ENCODE measurements at regions not wholly inside any gene's neighbourhood (a gene's known extent, or its start where the extent isn't known, plus 50 kb on each side); places are given as distances from the start of the nearest gene placed in this dataset.
"Not testable (repeated sequence)": the region's sequence is repeated elsewhere in the genome, so short reads cannot be mapped to it uniquely, and the experiment has no call there.

DNA sequence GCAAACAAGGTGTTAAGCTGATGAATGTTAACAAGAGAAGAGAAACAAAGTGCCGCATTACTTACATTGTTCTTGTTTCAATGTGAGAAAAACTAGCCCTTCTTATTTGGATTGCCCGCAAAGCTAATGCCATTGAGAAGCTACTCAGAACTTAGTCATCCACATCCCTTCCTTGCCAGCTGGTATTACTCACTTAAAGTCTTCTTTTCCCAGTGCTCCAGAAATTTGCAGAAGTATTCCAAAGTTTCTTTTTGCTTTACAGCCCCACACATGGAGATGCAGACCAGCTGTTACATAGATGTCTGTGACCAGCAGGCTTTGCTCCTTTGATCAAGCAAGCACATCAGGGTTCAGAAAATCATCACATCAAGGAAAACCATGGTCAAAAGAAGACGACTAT, 529.0 kb downstream of the TBC1D32 start:
- DNase-seq (ENCODE audit: low read depth in 2 of 2): no peak

DNA sequence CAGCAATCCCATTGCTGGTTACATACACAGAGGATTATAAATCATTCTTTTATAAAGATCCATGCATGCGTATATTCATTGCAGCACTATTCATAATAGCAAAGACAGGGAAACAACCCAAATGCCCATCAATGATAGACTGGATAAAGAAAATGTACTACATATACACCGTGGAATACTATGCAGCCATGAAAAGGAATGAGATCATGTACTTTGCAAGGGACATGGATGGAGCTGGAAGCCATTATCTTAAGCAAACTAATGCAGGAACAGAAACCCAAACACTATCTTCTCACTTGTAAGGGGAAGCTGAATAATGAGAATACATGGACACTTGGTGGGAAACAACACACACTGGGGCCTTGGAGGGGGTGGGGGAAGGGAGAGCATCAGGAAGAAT, 529.7 kb downstream of the TBC1D32 start:
- DNase-seq (ENCODE audit: low read depth in 2 of 2): no peak

DNA sequence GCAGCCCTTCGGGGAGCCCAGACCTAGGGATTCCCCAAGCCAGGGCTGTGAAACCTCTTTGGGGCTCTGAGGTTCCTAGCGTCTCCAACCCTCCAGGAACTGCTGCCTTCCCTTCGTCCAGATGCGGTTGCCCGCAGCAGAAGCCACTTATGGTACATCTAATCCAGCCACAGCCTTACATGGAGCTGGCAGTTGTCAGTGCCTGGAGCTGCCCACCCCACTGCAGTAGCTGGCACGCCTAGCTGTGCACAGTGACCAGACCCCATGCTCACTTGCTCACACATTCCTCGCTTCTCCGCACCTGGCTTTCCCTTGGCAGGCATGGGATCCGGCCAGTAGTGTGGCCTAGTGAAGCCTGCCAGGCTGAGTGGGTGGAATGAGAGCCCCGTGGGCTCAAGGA, 547.6 kb downstream of the TBC1D32 start:
- no peak for DNase-seq (ENCODE audit: low read depth in 2 of 2)

DNA sequence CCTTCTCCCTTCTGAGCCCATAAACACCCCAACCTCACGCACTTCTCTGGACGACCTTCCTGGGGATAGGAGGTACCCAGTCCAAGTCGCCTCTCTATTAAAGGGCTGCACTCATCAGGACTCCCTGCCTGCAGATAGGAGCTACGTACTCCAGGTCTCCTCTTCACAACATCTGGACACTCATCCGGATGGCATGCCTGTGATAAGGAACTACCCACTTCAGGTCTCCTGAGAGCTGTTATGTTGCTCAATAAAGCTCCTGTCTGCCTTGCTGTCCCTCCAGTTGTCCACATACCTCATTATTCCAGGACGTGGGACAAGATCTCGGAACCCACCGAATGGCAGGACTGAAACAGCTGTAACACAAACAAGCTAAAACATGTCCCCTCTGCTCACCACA, 548.0 kb downstream of the TBC1D32 start:
- DNase-seq (ENCODE audit: low read depth in 2 of 2): no peak

DNA sequence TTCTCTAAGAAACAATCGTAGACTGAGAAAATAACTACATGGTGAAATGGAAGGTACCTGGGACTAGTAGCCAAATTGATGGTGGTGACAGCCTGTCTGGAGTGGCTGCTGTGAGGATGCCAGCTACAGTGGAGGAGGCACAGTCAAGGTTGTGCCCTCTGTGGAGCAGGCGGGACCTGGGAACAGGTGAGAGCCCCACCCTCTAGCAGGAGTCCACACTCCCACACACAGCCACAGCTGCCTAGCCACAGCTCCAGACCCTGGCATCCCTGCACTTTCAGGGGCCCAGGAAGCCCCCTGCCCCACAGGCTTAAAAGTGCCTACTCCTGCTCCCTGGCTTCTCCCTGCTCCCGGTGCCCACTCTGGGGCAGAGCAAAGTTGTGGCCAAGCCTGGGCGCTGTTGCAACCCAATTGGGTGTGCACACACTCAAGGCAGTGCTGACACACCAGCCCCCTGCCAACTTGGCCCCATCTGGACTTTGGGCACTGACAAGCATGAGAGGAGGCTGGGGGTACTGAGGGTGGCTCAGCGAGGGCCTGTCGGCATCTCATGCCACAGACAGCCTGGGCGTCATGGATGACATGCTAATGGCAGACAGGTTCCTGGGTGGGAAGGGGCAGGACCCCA, 548.7 kb downstream of the TBC1D32 start:
- DNase-seq (ENCODE audit: low read depth in 2 of 2): no peak

DNA sequence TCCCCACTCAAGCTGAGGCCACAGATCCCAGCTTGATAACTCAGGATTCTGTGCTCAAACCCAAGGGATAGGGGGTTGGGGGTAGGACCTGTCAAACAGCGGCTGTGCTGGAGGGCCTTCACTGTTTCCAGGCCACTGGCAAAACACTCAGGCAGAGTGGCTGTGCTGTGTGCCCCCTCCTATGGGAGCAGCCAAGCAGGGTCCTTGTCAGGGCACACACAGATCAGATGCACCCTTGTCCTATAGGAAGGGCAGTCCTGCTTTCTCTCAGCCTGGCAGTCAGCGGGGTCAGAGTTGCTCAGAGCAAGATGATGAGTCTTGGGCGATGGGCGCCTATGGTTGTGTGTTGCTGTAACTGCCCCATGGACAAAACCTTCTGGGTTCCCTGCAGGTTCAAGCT, 554.8 kb downstream of the TBC1D32 start:
- DNase-seq (ENCODE audit: low read depth in 2 of 2): no peak

DNA sequence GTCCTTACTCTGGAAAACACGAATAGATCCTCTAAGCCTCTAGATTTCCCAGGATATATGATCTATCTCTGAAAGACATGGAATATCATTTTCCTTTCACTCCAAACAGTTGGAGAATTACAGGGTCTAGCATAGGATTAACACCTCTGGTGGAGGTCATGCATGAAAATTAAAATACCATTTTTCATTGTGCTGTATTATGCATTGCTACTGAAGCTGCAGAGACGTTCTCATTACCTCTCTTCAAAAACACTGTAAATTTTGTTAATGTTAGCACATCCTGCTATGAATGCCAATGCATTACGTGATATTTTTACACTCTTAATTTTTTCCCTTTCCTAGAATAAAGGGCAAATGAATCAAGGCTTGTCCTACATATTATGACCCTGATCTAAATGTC, 558.6 kb downstream of the TBC1D32 start:
- no peak for DNase-seq (ENCODE audit: low read depth in 2 of 2)

DNA sequence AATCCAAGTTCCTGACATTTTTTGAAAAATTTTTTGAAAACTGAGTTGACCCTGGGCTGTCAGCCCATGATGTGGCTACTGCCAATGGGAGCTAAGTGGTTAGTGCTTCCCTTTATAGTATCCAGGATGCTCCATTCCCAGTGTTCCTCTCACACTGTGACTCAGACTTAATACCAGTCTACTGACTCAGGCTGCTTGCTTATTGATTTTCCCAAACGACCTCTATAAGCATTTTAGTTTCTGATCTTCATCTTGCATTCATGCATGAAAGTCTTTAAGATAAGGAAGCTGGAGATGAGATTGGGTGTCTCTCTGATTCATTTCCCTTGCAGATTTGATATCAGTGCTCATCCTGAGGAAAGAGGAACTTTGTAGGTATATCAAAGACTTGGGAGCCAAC, 560.0 kb downstream of the TBC1D32 start:
- DNase-seq (ENCODE audit: low read depth in 2 of 2): no peak

DNA sequence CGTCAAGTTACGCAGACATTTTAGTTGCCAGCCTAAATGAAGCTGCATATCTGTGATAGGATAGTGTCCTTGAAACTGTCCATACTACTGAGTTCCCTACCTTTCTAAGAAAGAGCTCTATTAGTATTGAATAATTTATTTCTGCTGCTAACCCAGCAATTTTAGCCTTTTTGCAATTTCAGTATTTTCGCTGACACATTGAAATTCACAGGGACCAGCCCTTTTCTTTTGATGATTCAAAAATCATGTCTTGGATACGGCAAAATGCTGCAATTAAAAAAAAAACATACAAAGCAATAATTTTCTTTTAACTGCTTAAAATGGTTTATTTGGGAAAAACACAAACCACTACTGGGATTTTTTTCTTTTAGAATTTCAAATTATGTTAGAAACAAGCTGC, 563.3 kb downstream of the TBC1D32 start:
- no peak for DNase-seq (ENCODE audit: low read depth in 2 of 2)

DNA sequence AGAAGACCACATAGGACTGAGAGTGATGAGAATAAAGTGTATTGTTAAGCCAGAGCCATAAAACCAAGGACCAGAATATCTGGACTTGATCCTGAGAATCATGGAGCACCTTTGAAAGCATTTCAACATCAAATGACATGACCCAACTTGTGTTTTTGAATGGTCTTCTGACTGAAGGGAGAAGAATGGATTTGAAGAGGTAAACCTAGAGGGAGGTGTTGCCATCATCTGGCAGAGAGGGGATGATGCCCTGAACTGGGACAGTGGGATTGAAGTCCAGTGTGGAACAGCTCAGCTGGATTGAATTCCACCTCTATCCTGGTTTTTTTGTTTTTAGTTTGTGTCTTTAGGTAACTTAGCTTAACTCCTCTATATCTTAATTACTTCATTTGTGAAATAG, 570.0 kb downstream of the TBC1D32 start:
- DNase-seq (ENCODE audit: low read depth in 2 of 2): no peak

DNA sequence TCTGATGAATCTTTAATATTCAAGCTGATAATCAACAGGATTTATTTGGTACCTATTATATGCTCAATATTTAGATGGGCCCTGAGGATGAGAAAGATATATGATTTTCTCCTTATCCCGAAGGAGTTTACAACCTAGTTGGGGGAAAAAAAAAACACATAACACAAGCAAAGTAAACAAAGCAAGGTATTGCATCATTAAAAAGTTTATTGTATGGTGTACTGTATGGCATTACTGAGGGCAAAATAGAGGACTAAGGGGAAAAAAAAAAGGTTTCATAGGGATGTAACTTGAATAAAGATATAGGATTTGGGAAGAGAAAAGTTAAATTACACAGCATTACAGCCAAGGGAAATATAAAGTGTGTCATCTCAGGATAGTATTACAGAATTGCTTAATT, 574.7 kb downstream of the TBC1D32 start:
- DNase-seq (ENCODE audit: low read depth in 2 of 2): no peak

DNA sequence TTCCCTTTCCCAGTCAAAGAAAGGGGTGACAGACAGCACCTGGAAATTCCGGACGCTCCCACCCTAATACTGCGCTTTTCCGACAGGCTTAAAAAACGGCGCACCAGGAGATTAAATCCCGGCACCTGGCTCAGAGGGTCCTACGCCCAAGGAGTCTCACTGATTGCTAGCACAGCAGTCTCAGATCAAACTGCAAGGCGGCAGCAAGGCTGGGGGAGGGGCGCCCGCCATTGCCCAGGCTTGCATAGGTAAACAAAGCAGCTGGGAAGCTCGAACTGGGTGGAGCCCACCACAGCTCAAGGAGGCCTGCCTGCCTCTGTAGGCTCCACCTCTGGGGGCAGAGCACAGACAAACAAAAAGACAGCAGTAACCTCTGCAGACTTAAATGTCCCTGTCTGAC, 585.7 kb downstream of the TBC1D32 start:
- not testable (repeated sequence) for DNase-seq (ENCODE audit: low read depth in 2 of 2)

DNA sequence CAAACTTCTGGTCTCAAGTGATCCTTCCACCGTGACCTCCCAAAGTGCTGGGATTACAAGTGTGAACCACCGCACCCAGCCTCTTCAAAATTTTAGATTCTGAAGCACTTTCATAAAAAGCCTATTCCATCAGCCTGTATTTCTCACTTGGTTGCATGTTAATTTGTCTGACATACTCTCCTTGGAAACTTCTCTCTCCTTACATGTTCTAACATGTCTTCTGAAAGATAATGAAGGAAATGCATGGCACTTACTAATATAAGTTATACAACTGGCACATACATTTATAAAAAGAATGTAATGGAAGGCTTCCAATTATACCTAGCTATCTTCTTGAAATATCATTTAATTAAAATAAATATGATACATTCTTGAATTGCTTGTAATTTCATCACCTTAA, 597.5 kb downstream of the TBC1D32 start:
- no peak for DNase-seq (ENCODE audit: low read depth in 2 of 2)

DNA sequence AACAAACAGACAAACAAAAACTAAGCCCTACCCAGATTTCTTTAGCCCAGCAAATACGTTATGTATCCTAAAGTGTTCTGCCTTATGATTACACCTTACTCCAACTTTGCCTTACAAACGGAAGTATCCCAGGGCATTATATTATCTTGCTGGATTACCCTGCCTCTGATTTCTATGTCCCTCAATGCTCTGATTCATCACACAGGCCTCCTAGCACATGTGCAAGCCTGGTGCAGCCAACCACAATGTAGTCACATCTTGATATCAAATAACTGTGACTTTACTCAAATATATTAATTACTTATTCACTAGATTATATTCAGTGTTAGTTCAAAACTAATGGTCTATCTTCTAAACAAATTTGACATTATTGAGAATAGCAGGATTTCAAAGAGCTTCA, 598.6 kb downstream of the TBC1D32 start:
- DNase-seq (ENCODE audit: low read depth in 2 of 2): no peak

DNA sequence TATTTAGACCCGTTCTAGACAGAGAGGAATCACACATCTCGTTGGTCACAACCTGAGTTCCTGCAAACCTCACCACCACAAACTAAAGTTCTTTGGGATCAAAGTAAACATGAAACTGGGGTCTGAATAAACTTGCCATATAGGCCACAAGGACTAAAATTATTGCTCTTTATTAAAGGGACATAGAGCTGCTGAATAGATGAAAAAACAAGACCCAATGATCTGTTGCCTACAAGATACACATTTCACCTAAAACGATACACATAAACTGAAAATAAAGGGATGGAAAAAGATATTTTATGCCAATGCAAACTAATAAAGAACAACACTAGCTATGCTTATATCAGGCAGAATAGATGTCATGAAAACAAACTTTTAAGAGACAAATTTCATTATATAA, 623.0 kb downstream of the TBC1D32 start:
- no peak for DNase-seq (ENCODE audit: low read depth in 2 of 2)

DNA sequence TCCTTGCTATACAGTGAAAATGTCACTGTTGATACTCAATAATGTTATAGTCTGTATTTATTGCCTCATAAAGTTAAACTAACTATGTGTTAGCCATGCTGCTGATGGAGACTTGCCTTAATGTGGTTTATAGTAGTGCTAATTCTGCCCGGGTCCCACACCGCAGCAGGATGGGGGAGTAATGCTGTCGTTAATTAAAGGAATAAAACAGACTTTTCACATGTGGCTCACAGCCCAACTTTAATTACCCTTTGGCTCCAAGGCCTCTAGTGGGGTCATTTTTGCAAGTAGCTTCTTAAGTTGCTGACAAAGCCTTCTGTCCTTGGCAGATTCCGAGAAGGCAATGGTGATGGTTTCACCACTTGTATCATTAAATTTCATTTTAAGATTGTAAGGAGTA, 634.3 kb downstream of the TBC1D32 start:
- no peak for DNase-seq (ENCODE audit: low read depth in 2 of 2)

DNA sequence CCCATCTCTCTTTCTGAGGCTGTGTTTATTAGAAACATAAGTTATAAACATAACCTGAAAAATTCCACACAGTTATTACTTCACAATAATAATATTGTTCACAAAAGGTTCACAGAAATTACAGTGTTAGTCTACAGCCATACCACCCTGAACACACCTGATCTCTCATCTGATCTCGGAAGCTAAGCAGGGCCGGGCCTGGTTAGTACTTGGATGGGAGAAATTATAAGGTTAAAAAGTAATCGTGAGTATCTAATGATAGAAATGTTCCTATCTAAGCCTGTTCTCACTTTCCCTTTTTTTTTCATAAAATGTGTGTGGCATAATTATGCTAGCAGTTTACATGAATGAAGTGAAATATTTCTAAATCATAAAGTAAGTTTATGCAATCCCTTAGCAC, 647.8 kb downstream of the TBC1D32 start:
- no peak for DNase-seq (ENCODE audit: low read depth in 2 of 2)

DNA sequence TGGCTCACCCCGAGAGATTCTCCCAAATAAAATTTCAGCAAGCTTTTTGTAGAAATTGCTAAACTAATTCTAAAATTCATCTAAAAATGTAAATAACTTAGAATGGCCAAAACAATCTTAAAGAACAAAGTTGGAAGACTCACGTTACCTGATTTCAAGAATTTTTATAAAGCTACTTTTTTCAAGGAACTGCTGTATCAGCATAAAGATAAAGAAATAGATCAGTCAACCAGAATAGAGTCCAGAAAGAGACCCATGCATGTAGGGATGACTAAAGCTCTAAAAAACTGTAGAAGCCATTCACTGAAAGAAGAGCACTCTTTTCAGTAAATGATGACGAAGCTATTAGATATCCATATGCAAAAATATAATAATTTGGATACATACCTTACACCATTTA, 652.1 kb downstream of the TBC1D32 start:
- no peak for DNase-seq (ENCODE audit: low read depth in 2 of 2)

DNA sequence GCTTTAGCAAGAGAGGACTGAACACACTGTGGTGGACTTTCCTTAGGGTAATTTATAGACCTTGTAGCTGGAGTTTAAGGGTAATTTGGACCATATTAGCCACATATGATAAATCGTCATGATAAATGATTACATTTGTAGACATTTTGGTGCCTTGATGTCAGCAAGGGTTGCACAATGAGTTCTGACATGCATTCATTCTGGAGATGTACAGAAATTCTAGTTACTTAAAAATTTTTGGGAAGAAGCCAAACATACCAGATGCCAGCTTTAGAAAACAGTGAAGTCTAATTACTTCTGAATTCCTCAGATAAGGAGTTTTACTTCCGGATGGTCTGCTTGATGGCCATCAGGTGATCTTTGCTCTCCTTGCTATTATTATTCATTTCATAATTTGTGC, 653.1 kb downstream of the TBC1D32 start:
- no peak for DNase-seq (ENCODE audit: low read depth in 2 of 2)

DNA sequence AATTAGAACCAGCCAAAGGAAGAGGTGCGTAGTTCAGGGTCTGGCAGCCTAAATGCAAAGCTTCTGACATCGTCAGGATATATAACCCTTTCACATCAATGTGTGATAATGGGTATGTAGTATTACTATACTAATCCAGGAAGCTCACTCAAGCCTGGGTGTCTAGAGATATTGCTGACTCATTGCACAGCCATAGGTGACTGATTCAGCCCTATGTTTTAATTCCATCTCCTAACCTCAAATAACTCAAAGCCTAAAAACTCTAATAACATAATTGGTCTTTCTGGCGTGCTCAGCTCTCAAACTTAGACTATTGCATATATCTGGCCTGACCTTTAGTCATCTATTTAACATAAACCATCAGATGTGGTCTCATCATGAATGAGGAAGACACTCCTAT, 658.4 kb downstream of the TBC1D32 start:
- no peak for DNase-seq (ENCODE audit: low read depth in 2 of 2)

DNA sequence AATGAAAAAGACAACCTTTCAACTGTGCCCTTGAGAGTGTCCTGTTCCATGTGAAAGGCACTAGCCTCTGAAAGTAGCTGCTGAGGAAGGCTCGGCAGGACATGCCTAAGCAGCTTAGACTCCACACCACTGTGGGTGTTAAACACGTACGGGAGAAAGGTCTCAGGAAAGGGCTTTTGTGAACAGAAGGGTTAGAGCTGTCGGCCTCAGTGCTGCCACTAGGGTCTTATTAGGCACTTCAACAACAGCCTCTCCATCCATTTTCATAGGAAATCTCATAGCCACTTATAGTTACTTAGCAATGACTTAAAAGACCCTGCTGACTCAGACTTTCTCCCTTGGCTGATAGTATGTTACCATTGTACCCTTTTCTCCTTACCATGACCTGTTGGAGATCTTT, 662.8 kb downstream of the TBC1D32 start:
- DNase-seq (ENCODE audit: low read depth in 2 of 2): no peak

DNA sequence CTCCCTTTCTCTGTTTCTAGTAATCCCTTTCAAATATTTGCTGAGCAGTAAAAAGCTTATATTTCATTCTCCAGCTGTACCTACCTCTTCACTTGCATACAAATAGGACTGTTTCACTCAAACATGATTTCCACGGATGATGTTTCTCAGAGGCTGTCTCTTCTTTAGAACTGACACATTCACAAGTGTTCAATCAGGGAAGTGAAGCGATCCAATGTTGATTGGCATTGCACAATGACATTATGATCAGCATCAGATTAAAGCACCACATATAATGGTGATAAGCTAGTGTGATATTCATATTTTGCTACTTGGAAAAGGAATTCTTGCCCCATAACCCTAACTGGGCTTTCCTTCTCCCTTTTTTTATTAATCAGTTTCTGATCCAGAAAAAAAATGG, 681.8 kb downstream of the TBC1D32 start:
- no peak for DNase-seq (ENCODE audit: low read depth in 2 of 2)

DNA sequence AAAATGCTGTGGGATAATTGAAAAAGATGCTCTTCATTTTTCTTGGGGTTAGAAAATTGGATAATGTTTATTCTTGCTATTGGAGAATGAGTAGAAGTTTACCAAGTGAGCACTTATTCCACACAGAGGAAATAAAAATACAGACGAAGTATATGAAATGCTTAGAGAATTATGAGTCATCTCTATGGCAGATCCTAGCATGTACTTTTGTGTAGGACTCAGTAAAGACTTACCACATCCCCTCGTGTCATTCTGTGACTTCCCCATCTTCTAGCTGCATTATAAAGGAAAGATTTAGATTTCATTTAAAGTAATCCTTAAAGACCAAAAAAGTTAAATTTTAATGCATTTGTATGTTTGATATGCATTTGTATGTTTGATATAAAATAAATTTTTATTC, 685.6 kb downstream of the TBC1D32 start:
- no peak for DNase-seq (ENCODE audit: low read depth in 2 of 2)

DNA sequence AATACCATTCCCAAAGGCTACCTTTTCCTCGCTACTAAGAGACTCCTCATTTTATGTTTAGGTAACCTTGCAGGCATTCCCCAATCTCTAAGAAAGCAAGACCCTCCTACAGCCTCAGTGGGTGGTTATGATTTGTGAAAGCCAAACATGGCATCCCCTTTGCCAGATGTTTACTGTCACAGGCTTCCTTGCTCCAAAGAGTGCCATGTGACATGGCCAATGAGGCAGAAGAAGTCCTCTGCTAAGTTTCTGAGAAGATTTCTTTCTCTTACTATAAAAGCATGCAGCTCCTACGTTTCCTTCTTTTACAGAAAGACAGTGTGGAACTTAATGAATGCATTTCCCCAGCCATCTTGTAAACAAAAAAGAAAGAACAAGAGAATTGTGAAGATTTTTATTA, 688.2 kb downstream of the TBC1D32 start:
- DNase-seq (ENCODE audit: low read depth in 2 of 2): no peak

DNA sequence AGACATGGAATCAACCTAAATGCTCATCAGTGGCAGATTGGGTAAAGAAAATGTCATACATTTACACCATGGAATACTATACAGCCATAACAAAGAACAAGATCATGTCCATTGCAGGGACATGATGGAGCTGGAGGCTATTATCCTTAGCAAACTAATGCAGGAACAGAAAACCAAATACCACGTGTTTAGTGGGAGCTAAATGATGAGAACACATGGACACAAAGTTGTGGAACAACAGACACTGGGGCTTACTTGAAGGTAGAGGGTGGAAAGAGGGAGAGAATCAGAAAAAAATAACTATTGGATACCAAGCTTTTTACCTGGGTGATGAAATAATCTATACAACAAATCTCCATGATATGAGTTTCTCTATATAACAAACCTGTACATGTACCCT, 701.3 kb downstream of the TBC1D32 start:
- no peak for DNase-seq (ENCODE audit: low read depth in 2 of 2)
